Kidney (tissue), 13 donors: ENCODE measurements at regions not wholly inside any gene's neighbourhood (a gene's known extent, or its start where the extent isn't known, plus 50 kb on each side); places are given as distances from the start of the nearest gene placed in this dataset.

ENCODE experiments used
- DNase-seq, 5 donors: peaks; one replicate each; pipeline ENCODE4 v3.0.0-alpha.2; 2013 to 2020
- FAIRE-seq: peaks from 2 replicates; lab custom pipeline; 2012; peaks lifted over from hg19 to GRCh38; lab: Jason Lieb, UNC
- H3K27ac ChIP-seq, 2 donors: one replicate each; pipeline ENCODE4 v1.7.0; 2013; ENCODE audit warnings: low read depth in 2 of 2, low read length in 2 of 2, inconsistent platforms in 1 of 2
- H3K27me3 ChIP-seq: one replicate; pipeline ENCODE4 v1.7.1; 2013; ENCODE audit warnings: low read length, inconsistent platforms; ENCODE audit not compliant: control insufficient read depth, insufficient read depth
- H3K36me3 ChIP-seq, 3 donors: one replicate each; pipeline versions ENCODE4 v1.7.0 to v1.7.1; 2013; ENCODE audit warnings: low read length in 3 of 3, control low read depth in 1 of 3, inconsistent platforms in 1 of 3; ENCODE audit not compliant: insufficient read depth in 3 of 3, control insufficient read depth in 2 of 3
- H3K4me1 ChIP-seq, 3 donors: one replicate each; pipeline versions ENCODE4 v1.7.0 to v1.7.1; 2013; ENCODE audit warnings: low read length in 3 of 3, inconsistent platforms in 1 of 3, low read depth in 1 of 3; ENCODE audit not compliant: control insufficient read depth in 2 of 3, insufficient read depth in 2 of 3
- H3K4me3 ChIP-seq, 3 donors: one replicate each; pipeline versions ENCODE4 v1.7.0 to v1.8.1; 2013; ENCODE audit warnings: low read length in 3 of 3, control low read depth in 1 of 3, inconsistent platforms in 1 of 3
- H3K9ac ChIP-seq, 3 donors: one replicate each; pipeline versions ENCODE4 v1.7.0 to v1.7.1; 2013; ENCODE audit warnings: low read length in 3 of 3, control low read depth in 1 of 3, inconsistent platforms in 1 of 3
- H3K9me3 ChIP-seq, 3 donors: one replicate each; pipeline versions ENCODE4 v1.7.0 to v1.7.1; 2013; ENCODE audit warnings: low read length in 3 of 3, control low read depth in 1 of 3, inconsistent platforms in 1 of 3; ENCODE audit not compliant: control insufficient read depth in 2 of 3, insufficient read depth in 1 of 3
- intact Hi-C: fragments of 100-400 bp; cut with DNase I; formaldehyde crosslinking; loops from one replicate; pipeline ENCODE4 v1.11.1; 2022
- TF ChIP-seq, protein P1 (sequence below): IDR thresholded peaks from 3 replicates; pipeline ENCODE4 v1.5.1; 2012; ENCODE audit warnings: mild to moderate bottlenecking, moderate library complexity, borderline replicate concordance; ENCODE audit not compliant: insufficient read depth; ENCODE audit errors: extremely low read depth
- donor health status: control.
- donor health status: control.
- donor health status: control.
- donor health status: control.
- donor health status: control.
- donor health status: DM: yes; HTN: yes; CAD: no.
- donor health status: Normal renal cell carcinoma (clear cell type).

DNA sequence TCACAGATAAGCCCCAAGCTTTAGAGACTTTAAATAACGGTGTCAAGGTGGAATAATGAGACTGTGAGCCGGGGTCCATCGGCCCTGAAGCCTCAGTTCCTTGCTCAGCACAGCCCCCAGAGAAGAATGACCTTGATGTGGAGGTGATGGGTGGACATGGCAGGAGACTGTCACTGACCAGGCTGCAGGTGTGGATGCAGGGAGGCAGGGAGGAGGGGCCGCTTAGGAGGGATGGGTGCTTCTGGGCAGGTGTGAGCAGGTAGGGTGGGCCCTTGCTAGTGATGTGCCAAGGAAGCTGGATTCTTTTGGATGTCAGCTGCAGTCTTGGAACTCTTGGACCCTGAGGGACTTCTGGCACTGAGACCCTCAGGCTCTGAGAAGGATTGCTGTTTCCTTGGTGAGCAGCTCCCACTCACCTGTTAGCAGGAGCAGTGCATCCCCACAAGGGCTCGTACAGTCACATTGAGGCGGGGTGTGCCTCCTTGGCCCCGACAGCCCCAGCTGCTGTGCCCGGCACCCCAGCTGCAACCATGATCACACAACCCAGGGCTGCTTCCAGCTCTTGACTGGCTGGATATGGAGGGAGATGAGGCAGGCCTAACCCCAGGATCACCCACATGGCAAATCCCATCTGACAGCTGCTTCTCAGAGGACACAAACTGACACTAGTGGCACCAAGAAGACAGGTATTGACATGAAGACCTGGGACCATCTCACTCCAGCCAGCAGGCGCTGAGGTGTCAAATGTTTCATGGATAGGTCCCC lies 209.8 kb upstream of the HDAC4 start:
- peaks cover 0 to 3% (median 0%) of the 10 kb centered on the region in 3 donors for H3K9me3 ChIP-seq
- FAIRE-seq (no peak), DNase-seq (no peak)
- no peak overlapping the region for H3K4me3 ChIP-seq
- H3K36me3 ChIP-seq, result no peaks in the 10 kb centered on the region
- intact Hi-C loops, result no loop called here
- H3K4me1 ChIP-seq, result peaks cover 0 to 6% (median 4%) of the 10 kb centered on the region in 3 donors
- no peak overlapping the region for H3K27ac ChIP-seq
- no peak overlapping the region for H3K9ac ChIP-seq
- TF ChIP-seq, protein P1, sequence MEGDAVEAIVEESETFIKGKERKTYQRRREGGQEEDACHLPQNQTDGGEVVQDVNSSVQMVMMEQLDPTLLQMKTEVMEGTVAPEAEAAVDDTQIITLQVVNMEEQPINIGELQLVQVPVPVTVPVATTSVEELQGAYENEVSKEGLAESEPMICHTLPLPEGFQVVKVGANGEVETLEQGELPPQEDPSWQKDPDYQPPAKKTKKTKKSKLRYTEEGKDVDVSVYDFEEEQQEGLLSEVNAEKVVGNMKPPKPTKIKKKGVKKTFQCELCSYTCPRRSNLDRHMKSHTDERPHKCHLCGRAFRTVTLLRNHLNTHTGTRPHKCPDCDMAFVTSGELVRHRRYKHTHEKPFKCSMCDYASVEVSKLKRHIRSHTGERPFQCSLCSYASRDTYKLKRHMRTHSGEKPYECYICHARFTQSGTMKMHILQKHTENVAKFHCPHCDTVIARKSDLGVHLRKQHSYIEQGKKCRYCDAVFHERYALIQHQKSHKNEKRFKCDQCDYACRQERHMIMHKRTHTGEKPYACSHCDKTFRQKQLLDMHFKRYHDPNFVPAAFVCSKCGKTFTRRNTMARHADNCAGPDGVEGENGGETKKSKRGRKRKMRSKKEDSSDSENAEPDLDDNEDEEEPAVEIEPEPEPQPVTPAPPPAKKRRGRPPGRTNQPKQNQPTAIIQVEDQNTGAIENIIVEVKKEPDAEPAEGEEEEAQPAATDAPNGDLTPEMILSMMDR, result no peak
- H3K27me3 ChIP-seq, result no peaks in the 10 kb centered on the region

DNA sequence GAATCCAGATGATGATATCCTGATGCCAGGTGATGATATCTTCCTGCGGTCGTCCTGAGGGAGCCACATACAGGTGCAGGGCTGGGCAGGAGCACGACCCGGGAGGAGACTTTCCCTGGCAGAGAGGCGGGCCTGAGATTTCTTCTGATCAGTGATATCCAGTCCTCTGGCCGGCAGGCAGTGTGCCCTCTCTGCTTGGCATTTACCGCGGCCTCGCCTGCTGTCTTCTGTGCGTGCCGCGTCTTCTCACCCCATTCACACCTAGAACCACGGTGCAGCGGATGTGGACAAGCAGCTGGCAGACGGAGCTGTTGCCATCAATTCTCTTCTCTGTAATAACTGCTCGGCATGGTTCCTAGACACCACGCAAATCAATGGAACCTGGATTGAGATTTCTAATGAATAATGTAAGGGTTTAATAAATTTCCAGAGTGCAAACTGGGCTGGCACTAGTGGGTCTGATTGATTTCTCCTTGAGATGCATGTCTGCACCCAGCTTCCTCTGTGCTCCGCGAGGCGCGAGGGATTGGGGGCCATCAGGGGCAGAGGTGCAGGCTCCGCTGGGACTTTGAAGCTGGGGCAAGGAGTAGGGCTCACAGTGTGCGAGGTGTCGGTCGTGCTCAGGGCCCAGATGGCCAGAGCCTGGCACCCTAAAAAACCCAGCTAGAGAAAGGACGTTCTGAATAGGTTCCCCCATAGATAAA lies 208.9 kb upstream of the HDAC4 start:
- Histone ChIP-seq H3K36me3 (no peaks in the 10 kb centered on the region), H3K27me3 (no peaks in the 10 kb centered on the region), H3K27ac (no peak overlapping the region), H3K9me3 (peaks cover 0 to 3% (median 0%) of the 10 kb centered on the region in 3 donors), H3K4me1 (peaks cover 0 to 6% (median 4%) of the 10 kb centered on the region in 3 donors), H3K4me3 (no peak overlapping the region), H3K9ac (no peak overlapping the region)
- TF ChIP-seq, protein P1, result no peak
- peak in 1 of 5 donors; percentile 8 for DNase-seq
- intact Hi-C loops, result no loop called here
- FAIRE-seq, result no peak

DNA sequence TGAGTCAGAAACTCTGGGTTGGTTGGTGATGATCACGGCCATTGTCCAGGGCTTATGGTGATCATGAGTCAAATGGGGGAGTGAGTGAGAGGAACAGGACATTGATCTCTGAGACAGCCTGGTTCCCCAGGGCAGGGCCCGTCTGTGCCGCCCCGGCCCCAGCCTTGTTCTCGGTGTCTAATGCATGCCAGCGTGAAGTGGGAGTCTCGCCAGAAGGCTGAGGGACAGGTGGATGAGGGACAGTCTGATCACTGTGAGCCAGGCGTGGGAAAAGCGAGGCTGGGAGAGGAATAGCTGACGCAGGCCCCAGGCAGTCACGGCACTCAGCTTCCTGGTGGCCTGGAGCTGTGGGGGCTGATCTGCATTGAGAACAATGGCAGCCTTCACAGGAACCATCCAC lies 208.3 kb upstream of the HDAC4 start:
- Histone ChIP-seq H3K4me1 (peaks cover 0 to 6% (median 4%) of the 10 kb centered on the region in 3 donors), H3K9me3 (peaks cover 0 to 3% (median 0%) of the 10 kb centered on the region in 3 donors), H3K27ac (no peak overlapping the region), H3K36me3 (no peaks in the 10 kb centered on the region), H3K4me3 (no peak overlapping the region), H3K9ac (no peak overlapping the region), H3K27me3 (no peaks in the 10 kb centered on the region)
- DNase-seq, result peak in 2 of 5 donors; percentile 5 to 42
- intact Hi-C loops, result no loop called here
- TF ChIP-seq, protein P1, result no peak
- FAIRE-seq, result no peak
